ENCODE measurements at regions not wholly inside any gene's neighbourhood (a gene's known extent, or its start where the extent isn't known, plus 50 kb on each side); places are given as distances from the start of the nearest gene placed in this dataset.
"Not testable (repeated sequence)": the region's sequence is repeated elsewhere in the genome, so short reads cannot be mapped to it uniquely, and the experiment has no call there.

DNA sequence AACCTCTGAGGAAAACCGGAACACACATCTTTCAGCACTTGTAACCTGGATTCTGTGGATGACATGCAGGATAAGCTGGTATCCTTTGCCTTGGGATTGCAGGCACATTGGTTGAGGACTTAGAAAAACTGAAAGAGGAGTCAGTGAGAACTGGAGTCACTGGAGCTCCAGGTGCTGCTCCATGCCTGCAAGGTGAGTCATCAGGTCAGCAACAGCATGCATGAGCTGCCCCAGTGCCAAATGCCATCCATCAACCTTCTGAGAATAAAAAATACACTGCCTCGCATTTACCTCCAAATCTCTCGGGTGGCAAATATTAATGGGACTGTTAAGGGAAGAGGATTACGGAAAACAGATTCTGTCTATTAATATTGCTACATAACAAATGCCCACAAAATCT lies 729.1 kb downstream of the NTRK3 start:
- peak; percentile 1 for DNase-seq

DNA sequence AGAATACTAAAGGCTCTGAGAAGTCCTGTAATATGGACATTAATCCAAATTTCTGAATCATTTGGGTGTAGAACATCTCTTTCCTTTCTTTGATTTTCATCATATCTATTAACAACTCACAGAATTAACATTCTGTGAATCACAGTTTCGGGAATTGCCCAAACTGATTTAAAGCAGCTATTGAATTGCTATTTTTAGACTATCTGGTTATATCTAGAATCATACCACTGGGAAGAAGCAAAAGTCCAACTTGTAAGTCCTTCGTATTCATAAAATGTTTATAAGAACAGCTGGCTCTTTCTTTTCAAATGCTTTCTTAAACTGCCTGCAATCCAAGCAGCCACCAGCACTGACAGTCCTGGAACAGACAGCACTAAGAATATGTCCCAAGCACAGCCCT lies 733.0 kb downstream of the NTRK3 start:
- no peak for DNase-seq

DNA sequence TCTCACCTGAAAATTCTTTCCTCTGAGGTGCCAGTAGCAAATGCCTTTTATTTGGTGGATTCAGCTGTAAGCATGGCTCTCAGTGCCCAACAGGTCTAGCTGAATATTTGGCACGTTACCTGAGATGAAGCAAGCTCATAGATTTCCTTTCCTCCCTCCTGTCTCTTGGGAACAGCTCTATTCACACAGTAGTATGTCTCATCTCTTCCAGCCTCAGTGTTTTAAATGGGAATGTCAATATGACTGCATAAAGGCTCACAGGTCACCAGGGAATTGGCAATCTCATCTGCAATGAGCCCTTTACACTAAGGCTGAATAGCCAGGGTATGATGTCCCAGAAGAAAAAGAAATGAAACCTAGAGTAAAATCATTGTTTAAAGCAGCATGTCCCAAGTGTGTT lies 733.5 kb downstream of the NTRK3 start:
- no peak for DNase-seq

DNA sequence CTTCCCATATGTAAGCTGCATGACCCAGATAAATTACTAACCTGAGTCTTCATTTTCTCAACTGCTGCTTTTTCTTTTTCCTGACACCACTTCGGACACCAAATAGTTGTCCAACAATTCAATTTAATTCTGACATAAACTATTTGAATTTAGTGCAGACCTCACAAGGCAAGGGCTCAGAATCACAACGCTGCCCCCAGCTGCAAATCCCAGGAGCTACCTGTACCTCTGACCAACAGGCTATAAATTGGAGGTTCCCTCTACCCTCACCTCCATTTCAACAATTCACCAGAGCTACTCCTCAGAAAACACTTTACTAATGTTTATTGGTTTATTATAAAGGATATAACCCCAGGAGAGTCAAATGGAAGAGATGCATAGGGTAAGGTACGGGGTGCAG lies 737.6 kb downstream of the NTRK3 start:
- DNase-seq = no peak

DNA sequence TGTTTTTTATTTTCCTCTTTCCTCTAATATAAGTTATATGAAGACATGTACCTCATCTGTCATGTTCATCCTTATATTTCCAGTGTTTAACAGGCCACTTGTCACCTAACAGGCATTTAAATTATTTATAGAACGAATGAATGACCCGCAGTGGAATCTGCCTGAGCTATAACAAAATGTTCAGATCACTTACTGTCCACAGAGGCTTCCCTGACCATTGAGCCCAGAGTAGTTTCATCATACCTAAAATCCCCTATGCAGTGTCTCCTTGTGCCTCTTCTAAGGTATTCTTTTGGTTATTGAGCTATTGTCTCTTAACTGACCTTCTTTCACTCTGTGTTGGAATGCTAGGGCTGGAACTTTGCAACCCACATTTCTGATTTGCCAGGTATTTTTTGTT lies 748.5 kb downstream of the NTRK3 start:
- no peak for DNase-seq

DNA sequence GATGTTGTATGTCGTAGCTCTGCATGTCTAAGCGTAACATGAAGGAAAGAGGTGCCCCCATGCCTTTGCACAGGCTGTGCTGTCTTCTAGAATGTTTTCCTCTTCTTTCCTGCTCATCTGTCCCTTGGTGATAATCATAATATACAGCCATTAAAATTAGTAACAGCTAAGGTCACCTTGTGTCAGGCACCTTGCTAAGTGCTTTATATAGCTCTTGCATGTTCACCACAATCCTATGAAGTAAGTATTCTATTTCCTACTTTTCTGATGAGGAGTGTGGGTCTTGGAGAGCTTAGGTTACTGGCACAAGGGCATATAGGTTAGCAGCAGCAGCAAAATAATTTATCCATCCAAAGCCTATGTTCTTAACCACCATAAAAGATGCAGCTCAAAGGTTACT lies 754.4 kb downstream of the NTRK3 start:
- DNase-seq = no peak

DNA sequence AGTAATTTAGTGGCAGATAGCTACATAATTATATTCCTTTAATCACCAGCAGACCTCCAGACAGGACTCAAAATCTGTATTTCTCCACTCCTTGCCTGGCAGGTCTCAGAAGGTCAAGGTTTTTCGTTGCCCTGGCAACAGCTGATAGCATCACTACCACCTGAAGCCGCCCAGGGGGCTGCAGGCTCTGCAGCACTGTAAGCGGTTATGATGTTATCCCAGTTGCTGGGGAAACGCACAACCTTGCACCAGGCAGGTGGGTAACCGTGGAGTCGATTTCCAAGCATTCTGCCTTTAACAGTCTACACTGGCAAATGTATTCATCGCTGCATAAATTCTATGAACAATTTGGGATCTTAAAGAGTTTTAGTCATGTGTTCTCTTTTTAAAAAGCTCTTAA lies 756.3 kb downstream of the NTRK3 start:
- DNase-seq = no peak

DNA sequence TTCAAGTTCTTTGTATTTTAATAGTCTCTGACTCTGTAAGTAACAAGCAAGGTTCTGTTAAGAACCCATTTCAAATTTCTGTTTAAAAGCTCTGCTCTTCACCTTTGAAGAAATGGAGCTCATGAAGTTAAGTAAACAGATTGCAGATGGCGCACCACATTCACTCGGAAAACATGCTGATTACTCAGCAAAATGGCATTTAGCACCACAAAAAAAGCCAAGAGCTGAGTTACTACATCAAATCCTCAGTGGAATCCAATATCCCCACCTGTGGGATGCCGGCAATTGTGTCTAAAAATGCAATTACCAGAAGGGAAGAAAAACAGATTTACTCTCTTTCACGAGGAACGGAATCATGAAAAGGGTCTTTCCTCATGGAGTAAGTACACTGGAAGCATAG lies 758.0 kb downstream of the NTRK3 start:
- DNase-seq = no peak

DNA sequence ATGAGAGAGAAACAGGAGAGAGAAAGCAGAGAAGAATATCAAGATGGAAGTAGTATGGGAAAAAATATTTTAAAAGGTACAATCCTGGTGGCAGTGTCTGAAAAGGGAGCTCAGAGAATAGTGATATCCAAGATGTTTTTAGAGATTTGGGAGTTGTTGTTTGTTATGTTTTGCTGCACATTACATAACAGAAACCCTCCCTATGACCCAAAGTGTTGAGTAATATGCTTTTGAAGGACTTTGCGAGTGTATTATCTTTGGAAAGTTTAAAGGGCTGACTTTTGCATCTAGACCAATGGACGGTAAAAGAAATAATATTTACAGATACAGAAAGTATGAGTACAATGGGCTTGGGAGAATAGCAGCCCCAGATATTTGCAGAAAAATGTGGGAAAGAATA lies 759.7 kb downstream of the NTRK3 start:
- DNase-seq = no peak

DNA sequence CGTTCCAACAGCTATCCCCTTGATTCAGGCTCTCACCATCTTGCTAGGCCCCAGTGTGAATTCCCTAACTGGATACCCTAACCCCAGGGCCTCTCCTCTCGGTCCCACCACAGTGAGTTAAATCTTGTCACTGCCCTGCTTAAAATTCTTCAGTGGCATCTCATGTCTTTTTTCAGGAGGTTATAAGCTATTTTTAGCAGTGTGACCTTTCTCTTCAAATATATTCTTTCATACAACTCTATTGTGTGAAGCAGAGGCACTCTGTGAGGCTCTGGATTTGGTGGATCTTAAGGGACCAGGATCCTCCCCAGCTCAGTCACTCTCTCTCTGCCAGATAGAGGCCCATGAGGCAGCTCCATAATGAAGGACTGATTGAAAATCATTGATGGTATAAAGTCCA lies 760.4 kb downstream of the NTRK3 start:
- no peak for DNase-seq

DNA sequence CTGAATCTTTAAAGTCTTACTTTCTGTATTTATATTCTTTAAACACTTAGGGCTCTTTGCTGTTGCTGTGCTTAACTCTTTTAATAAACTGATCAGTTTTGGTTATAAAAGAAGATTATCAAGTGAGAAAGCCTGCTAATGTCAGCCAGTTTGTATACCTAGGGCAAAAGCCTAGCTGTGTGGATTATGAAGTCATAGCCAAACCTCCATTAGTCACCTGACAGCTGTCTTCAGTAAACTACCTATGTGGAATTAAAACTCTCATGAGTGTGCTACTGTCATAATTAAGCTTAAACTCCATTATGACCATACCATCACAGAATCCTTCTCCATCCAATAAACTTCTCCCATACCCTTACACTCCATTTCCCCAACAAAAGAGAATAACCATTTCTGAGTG lies 762.7 kb downstream of the NTRK3 start:
- DNase-seq = no peak

DNA sequence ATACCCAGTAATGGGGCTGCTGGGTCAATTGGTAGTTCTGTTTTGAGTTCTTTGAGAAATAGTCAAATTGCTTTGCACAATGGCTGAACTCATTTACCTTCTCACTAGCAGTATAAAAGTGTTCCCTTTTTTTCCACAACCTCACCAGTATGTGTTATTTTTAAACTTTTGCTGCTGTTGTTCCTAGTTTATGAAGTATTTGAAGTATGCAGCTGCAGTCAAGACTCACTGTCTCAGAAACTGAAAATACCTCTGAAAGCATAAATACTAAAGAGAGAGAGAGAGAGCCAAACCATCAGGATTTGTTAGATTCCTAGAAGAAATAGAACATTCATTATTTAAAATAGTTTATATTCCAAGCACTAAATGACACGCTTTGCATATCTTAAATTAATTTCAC lies 764.2 kb downstream of the NTRK3 start:
- DNase-seq = no peak

DNA sequence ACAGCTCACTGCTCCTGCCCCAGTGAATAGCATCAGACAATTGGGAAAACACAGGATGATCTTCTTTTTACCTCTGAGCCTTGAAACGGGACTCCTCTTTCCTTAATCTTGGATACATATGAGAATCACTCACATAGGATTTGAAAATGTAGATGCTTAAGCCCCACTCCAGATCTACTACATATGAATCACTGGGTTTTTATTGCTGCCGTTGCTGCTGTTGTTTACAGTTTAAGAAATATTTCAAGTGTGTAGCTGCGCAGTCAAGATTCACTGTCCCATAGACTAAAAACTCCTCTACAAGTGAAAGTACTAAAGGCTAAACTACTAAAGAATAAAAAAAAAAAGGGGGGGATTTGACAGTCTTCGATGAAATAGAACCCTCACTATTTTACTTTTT lies 765.9 kb downstream of the NTRK3 start:
- no peak for DNase-seq

DNA sequence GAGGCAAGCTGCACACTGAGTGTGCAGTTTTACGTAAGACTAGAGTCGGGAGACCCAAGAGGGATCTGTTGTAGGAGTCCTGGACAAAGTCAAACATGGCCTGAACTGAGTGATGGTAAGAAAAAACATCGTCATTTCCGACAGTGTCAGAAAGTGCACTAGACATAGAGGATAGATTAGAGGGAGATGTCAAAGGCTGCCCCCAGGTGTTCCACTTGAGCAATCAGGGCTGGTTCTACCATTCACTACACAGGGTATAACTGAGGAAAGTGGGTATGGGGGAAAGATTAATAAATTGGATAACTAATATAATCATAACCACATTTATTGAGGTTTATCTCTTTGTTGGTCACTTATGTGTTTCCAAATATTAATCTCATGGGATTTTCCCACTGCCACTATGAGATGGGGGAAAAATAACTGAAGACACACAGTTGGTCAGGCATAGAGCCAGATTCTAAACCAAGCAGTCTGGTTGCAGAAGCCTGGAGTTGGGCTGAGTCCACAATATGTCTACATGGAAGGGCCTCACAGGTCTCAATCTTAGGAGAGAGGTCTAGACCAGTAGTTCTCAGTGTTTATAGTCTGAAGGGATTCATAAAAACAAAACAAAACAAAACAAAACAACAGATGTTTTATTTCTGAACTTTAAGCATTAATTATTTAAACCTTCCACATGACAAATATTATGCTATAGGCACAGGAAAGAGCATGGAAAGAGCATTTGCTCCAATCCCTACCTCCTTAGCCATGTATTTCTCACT lies 766.5 kb downstream of the NTRK3 start:
- DNase-seq = no peak

DNA sequence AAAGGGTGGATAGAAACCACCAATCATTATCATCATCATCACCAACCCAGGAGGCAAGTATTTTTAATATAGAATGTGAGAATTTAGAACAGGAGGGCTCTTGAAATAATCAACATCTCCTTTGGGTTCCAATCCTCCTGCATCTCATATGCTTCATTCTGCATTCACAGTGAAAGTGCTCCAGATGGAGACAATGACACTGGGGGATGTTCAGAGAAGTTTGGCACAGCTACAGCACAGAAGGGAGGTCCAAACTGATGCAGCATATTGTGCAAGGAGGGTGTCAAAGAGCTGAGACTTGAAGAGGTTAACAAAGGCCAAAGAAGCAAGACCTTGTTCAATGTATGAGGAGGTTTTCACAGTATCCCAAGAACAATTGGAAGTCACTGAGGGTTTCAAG lies 767.1 kb downstream of the NTRK3 start:
- no peak for DNase-seq

DNA sequence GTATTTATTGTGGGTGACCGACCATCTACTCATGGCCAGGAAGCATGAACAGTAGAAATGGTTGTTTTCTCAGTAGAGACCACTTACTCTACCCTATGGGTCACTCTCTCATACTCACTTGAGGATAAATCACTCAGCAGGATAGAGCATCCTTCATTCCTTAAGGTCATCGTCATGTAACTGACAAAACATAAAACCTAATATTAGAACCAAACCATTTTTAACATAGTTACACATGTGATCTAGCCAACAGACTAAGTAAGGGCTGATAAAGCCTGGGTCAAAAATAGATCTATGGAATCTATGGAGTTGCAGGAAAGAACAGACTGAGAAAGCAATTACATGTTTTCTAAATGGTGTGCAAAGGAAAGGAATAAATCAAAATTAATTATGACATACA lies 769.1 kb downstream of the NTRK3 start:
- no peak for DNase-seq

DNA sequence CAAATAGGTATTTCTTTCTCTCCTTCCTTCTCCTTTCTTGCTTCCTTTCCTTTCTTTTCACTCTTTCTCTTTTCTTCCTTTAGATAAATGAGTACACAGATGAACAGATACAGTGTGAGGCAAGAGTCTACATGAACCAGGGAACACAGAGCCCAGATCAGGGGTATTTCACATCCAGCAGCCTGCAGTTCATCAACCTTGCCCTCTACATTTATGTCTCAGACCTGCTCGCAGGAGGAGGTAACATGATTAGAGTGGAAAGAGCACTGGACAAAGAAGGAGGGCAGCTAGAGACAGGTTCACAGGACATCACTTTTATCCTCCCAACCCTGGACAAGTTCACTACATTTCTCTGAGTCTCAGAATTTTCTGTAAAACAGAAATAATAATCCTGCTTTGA lies 773.1 kb downstream of the NTRK3 start:
- DNase-seq = no peak

DNA sequence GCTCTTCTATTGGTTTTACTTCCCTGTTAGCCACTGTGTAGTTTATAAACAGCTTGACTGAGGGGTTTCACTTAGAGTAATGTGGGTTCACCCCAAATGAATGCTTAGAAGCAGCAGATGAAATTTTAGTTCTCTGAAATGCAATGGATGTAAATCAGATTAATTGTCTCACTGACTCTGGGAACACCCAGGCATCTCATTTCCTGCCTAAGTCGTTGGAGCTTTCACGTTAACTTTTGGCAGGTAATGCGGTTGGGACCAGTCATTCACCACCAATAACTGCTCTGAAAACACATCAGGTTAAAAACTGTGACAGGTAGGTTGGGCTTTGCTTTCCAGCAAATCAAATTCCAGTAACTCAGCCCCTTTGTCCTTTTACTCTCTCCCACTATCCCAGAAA lies 775.4 kb downstream of the NTRK3 start:
- no peak for DNase-seq

DNA sequence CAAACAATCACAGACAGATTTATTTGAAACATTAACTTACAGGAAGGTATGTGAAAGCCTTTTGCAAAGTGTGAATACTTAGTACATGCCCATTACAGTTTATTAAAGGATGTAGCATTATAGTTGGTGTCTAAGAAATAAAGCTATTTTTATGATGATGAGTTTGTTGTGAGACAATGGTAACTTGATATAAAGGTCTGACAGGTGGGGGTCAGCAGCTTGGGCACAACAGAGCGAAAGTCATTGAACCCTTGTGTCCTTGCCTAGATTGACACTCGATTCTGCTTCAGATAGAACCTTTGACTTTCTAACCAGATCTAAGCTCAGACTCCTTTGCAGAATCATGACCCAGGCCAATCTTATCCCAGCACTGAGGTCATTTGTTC lies 777.9 kb downstream of the NTRK3 start:
- DNase-seq = no peak

DNA sequence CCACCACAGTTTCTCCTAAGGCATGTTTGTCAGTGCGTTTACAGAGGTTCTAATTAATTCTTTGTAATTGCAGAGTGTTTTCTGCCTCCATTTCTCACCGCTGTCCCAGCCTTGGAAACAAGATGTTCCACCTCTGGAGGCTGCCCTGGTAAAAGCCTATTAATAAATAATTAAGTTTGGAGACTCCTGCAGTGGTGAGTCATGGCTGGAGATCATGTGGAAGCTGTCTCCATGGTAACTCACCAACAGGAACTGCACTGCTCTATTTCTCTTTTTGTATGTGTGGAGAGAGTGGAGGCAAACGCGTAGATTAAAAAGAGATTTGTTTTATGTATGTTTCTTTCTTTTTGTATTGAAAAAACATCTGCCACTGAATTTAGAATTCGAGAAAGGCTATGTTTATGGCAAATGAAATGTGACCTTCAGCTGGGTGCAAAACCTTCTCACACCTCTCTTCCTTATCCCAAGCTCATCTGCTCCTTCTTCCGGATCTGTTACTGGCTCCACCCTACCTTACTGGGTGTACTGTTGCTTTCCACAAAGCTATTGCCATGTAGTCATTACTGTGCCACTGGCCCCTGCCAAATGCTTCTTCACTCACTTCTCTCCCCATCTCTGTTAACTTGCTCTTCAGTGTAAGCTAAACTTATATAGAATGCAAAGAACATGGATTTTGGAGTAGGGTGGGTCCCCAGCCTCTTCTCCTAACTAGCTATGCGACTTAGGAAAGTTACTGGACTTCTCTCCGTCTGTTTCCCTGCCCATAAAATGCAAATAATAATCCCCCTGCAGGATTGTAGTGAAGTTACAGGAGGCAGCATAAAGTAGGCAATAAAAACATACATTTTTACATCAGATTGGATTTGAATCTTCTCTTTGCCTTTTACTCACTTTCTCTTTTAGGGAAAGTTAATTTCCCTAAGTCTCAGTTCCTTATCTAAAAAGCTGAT lies 778.5 kb downstream of the NTRK3 start:
- DNase-seq = peak; percentile 70

DNA sequence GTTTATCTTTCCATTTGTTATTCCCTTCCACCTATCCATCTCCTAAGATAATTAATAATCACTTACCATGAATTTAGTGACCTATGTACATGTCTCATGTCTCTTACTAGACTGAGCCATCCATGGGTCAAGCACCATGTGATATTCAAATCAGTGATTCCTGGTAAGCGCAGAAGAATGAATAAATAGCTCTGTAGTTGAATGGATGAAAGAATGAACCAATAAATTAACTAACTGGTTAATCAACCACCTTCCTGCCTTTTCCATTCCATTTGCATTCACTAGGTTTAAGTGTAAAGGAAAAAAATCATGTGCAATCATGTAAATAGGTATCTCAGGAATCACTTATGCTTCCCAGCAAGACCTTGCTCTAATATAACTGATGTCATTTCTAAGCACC lies 779.5 kb downstream of the NTRK3 start:
- no peak for DNase-seq

DNA sequence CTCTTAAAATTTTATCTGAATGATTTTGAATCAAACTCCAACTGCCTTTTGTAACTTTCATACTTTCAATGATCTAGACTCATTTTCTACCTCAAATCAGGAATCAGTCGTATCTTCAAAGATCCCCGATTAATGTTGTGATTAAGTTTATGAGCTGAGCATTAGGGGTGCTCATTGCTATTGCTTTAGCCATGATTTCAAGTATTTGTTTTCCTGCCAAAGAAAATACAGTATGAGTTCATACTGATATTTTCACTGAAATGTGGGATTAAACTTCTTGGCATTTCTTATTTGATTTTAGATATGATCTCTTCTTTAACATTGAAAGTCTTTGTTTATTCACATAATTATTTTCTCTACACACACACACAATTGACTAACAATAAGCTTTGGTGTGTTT lies 785.6 kb downstream of the NTRK3 start:
- no peak for DNase-seq

DNA sequence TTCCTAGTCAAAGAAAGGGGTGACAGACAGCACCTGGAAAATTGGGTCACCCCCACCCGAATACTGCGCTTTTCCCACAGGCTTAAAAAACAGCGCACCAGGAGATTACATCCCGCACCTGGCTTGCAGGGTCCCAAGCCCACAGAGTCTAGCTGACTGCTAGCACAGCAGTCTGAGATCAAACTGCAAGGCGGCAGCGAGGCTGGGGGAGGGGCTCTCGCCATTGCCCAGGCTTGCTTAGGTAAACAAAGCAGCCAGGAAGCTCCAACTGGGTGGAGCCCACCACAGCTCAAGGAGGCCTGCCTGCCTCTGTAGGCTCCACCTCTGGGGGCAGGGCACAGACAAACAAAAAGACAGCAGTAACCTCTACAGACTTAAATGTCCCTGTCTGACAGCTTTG lies 792.6 kb downstream of the NTRK3 start:
- not testable (repeated sequence) for DNase-seq

DNA sequence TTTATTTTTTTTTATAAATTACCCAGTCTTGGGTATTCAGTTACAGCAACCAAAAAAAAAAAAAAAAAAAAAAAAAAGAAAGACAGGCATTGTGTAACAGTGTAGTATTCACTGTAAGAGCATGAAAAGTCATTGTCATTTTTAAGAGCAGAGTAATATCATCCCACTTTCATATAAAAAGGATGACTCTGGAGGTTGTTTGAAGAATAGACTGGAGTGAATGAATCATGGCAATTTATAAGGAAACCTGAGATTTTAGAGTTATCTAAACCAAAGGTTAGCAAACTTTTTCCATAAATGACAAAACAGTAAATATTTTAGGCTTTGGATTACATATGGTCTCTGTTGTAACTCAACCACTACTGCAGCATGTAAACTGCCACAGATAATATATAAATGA lies 794.9 kb downstream of the NTRK3 start:
- DNase-seq = no peak

DNA sequence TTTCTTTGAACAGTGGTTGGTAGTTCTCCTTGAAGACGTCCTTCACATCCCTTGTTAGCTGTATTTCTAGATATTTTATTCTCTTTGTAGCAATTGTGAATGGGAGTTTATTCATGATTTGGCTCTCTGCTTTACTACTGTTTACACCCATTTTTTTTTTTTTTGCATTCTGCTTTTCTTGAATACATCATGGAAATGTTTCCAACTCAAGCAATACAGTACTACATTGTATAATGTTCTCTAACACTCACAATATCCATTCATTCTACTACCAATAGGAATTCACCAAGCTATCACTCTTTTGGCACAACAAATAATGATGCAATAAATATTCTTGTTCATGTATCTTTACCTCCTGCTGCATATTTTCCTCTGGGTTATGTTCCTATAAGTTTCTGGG lies 801.7 kb downstream of the NTRK3 start:
- no peak for DNase-seq

Measured in DMS53 (cell line).